Left ventricle myocardium superior (tissue), 1 donor: ENCODE measurements at regions not wholly inside any gene's neighbourhood (a gene's known extent, or its start where the extent isn't known, plus 50 kb on each side); places are given as distances from the start of the nearest gene placed in this dataset.
"Not testable (repeated sequence)": the region's sequence is repeated elsewhere in the genome, so short reads cannot be mapped to it uniquely, and the experiment has no call there.

ENCODE experiments used
- ATAC-seq: fragments of 200-7000 bp; cut with Tn5 transposase; one replicate; pipeline ENCODE4 v1.9.1; 2020; ENCODE audit warnings: mild to moderate bottlenecking, moderate library complexity
- DNase-seq: peaks from one replicate; pipeline ENCODE4 v3.0.0-alpha.2; 2020
- intact Hi-C: fragments of 100-400 bp; cut with micrococcal nuclease; formaldehyde crosslinking; loops from one replicate; pipeline ENCODE4 v1.11.0; 2022
- donor health status: DM: no; HTN: yes; CAD: no; lungs with severe emphysema.

GRCh38 chr2:207338610-207339009, 172.9 kb upstream of the KLF7 start:
- no peak for DNase-seq
- ATAC-seq: peak; percentile 70
- intact Hi-C loops: no loop called here

- ATAC-seq: no peak
- DNase-seq: no peak
- intact Hi-C loops: no loop called here
Observed at GRCh38 chr2:207341112-207341750, 175.5 kb upstream of the KLF7 start.

- peak; percentile 14 for ATAC-seq
- intact Hi-C loops: no loop called here
- no peak for DNase-seq
Observed at GRCh38 chr2:207341804-207342203, 176.1 kb upstream of the KLF7 start.

- intact Hi-C loops, ATAC-seq, DNase-seq: not testable (repeated sequence)
Observed at GRCh38 chr2:207344596-207345394, 179.0 kb upstream of the KLF7 start.

GRCh38 chr2:207351171-207351570, 178.6 kb upstream of the CREB1 start:
- DNase-seq (no peak), ATAC-seq (no peak)
- intact Hi-C loops: no loop called here

- ATAC-seq (peak; percentile 67), DNase-seq (peak; percentile 25)
- intact Hi-C loops: no loop called here
Observed at GRCh38 chr2:207352978-207353671, 176.6 kb upstream of the CREB1 start.

- intact Hi-C loops: no loop called here
- ATAC-seq (no peak), DNase-seq (no peak)
Observed at GRCh38 chr2:207353836-207354235, 175.9 kb upstream of the CREB1 start.

GRCh38 chr2:207354462-207354861, 175.3 kb upstream of the CREB1 start:
- DNase-seq (no peak), ATAC-seq (no peak)
- intact Hi-C loops: no loop called here

GRCh38 chr2:207356567-207356966, 173.2 kb upstream of the CREB1 start:
- no peak for DNase-seq
- no peak for ATAC-seq
- intact Hi-C loops: no loop called here

GRCh38 chr2:207357216-207357615, 172.5 kb upstream of the CREB1 start:
- intact Hi-C loops: no loop called here

GRCh38 chr2:207362716-207363115, 167.0 kb upstream of the CREB1 start:
- no peak for ATAC-seq
- intact Hi-C loops: no loop called here
- DNase-seq: no peak

More at GRCh38 chr2:207357216-207357615, 172.5 kb upstream of the CREB1 start:
- no peak for DNase-seq
- no peak for ATAC-seq

- intact Hi-C loops: no loop called here
- DNase-seq (no peak), ATAC-seq (no peak)
Observed at GRCh38 chr2:207363761-207364290, 165.9 kb upstream of the CREB1 start.

GRCh38 chr2:207370646-207371045, 159.1 kb upstream of the CREB1 start:
- no peak for ATAC-seq

GRCh38 chr2:207371877-207372276, 157.9 kb upstream of the CREB1 start:
- no peak for DNase-seq

More at GRCh38 chr2:207370646-207371045, 159.1 kb upstream of the CREB1 start:
- intact Hi-C loops: no loop called here
- no peak for DNase-seq

GRCh38 chr2:207372483-207372882, 157.3 kb upstream of the CREB1 start:
- no peak for DNase-seq

More at GRCh38 chr2:207371877-207372276, 157.9 kb upstream of the CREB1 start:
- intact Hi-C loops: no loop called here
- ATAC-seq: no peak

GRCh38 chr2:207375207-207375875, 154.4 kb upstream of the CREB1 start:
- ATAC-seq: no peak
- intact Hi-C loops: no loop called here
- no peak for DNase-seq

More at GRCh38 chr2:207372483-207372882, 157.3 kb upstream of the CREB1 start:
- intact Hi-C loops: no loop called here
- no peak for ATAC-seq

GRCh38 chr2:207378620-207379019, 151.1 kb upstream of the CREB1 start:
- DNase-seq, intact Hi-C loops, ATAC-seq: not testable (repeated sequence)

GRCh38 chr2:207385076-207385475, 144.7 kb upstream of the CREB1 start:
- DNase-seq: no peak
- ATAC-seq: no peak
- intact Hi-C loops: no loop called here

- intact Hi-C loops: no loop called here
- no peak for ATAC-seq
- no peak for DNase-seq
Observed at GRCh38 chr2:207385903-207386302, 143.9 kb upstream of the CREB1 start.
